GM12872 (cell line): ENCODE measurements at regions not wholly inside any gene's neighbourhood (a gene's known extent, or its start where the extent isn't known, plus 50 kb on each side); places are given as distances from the start of the nearest gene placed in this dataset.

Source experiments
- CTCF ChIP-seq: IDR thresholded peaks from 3 replicates; pipeline ENCODE4 v1.5.1; 2011; ENCODE audit warnings: low read depth, mild to moderate bottlenecking, low read length, moderate library complexity; ENCODE audit not compliant: insufficient read depth

- TF ChIP-seq CTCF, result no peak
These were observed 223.8 kb downstream of the SOX9 start for GRCh38 chr17:72344613-72345012.

- no peak for TF ChIP-seq CTCF
These were observed 224.3 kb downstream of the SOX9 start for GRCh38 chr17:72345088-72345487.

DNA sequence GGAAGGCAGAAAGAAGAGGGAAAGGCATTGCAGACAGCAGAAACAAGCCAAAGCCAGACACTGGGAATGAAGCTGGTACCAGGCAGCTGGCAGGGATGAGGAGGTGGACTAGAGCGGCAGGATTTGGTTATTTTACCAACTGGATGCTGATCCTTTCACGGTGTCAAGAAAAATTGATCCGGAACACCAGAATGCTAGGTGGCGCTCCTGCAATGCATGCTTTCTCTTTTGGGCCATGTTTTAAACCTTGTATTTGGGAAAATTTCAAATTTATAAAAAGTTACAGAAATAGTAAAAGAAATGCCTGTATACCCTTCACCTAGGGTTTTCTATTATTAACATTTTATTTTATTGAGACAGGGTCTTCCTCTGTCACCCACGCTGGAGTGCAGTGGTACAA is 224.7 kb downstream of the SOX9 start:
- TF ChIP-seq CTCF, result no peak

DNA sequence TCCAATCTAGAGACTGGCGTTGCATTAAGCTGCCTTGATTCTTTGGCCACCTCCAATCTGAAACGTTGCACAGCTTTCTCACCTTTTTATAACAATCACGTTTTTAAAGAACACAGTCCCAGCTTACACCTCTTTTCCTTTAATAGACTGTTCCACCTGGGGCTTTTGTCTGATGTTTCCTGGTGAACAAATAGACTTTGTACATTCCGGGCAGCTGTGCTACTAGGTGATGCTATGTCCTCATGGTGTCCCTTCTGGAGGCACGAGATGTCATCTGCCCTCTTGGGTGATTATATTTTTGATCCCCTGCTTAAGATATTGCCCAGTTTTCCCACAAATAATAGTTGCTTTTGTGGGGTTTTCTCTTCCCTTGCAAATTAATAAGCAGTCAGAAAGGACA is 225.5 kb downstream of the SOX9 start:
- TF ChIP-seq CTCF, result no peak

GRCh38 chr17:72349011-72349410 is 228.2 kb downstream of the SOX9 start:
- no peak for TF ChIP-seq CTCF

- TF ChIP-seq CTCF, result no peak
These were observed 228.7 kb downstream of the SOX9 start for GRCh38 chr17:72349491-72349995.

DNA sequence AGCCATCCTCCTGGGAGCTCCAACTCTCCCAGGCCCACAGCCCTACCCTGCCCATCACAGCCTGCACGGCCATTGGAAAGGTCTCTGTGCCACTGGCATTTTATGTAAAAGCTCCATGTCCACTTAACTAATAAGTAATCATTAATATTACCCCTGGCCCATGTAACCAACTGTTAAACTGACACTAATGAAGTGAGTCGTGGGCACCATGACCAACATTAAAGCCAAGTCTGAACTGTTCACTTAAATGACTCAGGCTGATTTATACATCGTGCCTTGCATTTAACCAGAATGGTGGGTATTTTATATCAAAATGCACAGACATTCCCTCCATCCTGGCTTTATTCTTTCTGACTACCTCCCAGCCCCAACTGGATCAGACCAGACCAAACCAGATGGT is 229.3 kb downstream of the SOX9 start:
- TF ChIP-seq CTCF, result no peak

DNA sequence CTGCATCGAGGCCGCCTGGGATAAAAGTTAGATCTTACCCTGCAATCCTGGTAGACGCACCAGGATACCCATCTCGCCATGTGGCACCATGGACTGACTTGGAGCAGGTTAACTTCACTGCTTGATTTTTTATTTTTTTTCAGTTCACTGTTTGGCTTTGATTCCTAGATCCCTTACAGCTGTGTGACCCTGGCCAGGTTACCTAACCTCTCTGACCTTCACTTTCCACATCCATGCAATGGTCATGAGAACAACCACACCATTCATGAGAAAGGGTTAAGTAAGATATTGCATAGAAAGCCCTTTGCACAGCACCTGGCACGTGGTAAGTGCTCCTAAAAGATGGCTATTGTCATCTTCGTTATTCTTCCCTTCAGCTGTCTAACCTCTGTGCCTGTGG is 230.5 kb downstream of the SOX9 start:
- TF ChIP-seq CTCF, result no peak
